Choroid plexus epithelial cell (primary cell): ENCODE measurements at regions not wholly inside any gene's neighbourhood (a gene's known extent, or its start where the extent isn't known, plus 50 kb on each side); places are given as distances from the start of the nearest gene placed in this dataset.

Experiments
- DNase-seq: peaks from one replicate; pipeline ENCODE4 v3.0.0-alpha.2; 2010; ENCODE audit warnings: low read depth
- H3K4me3 ChIP-seq: 2 replicates; pipeline ENCODE4 v1.5.1; 2011; ENCODE audit warnings: low read depth, mild to moderate bottlenecking, control low read depth, low read length, moderate library complexity
- CTCF ChIP-seq: conservative IDR thresholded peaks from 2 replicates; pipeline ENCODE4 v1.5.1; 2011; ENCODE audit warnings: low read depth, mild to moderate bottlenecking, control low read depth, inconsistent platforms, low read length, moderate library complexity

- no peak for DNase-seq
- no peak overlapping the region for H3K4me3 ChIP-seq
- TF ChIP-seq CTCF, result no peak
Measured at GRCh38 chr12:118680356-118680963, 300.9 kb upstream of the SRRM4 start.

DNA sequence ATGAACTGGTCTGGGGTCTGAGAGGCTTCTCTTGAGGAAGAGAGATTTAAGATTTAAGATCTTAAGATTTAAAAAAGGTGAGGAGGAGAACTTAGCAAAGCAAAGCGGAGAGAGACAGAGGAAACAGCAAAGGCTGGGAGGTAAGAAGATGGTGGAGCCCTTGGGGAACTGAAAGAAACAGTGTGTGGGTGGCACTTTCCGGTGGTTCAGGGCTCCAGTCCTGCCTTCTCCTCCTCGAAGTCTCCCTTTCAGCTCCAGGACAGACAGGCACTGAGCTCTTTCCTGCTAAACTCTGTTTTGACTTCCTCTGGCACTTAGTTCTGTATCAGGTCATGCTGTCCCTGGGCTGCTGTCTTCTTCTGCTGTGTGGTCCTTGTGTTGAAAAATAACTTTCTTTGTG lies 298.7 kb upstream of the SRRM4 start:
- no peak overlapping the region for H3K4me3 ChIP-seq
- DNase-seq, result no peak
- TF ChIP-seq CTCF, result no peak

DNA sequence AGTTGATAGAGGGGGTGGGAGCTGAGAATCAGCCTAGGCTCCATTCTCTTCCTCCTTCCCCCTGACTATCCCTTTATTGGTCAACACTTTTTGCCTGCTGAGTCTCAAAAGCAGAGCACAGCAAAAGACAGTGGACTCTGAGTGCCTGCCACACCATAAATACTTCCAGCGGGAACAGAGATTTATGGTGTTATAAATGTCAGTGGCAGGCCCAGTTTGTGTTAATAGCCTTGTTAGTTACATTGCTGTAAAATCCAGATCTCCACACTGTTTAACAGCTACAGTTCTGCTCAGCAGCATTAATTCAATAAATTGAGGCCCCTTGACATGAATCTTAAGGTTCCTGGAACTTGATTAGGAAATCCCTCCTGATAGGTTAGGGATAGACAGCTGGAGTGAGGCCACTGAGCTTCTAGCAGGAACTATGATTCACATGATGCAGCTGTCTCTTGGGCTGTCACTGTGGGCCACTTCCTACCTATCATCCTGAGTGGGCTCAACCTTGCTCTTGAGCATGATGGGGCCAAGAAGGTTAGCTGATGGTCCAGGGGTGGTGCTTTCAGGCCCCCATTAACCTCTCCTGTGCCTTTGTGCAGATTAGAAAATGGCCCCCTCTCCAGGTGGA lies 295.2 kb upstream of the SRRM4 start:
- DNase-seq, result no peak
- H3K4me3 ChIP-seq, result no peak overlapping the region
- TF ChIP-seq CTCF, result no peak

DNA sequence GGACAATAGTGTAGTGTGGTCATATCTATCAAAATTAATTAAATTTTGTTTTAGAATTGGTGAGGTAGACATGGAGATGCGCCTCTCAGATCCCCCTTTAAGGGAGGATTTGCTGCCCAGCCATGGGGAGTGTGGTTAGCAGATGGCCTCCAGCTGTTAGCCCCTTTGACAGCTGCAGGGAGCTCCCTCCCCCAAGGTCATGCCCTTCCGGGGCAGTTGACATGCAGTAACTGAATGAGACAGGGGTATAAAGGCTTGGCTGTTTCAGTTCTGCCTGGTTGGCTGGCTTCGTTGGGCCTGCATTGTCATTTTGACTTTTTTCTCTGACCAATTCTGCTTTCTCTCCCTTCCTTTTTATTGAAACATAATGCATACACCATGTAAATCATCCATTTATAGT lies 291.5 kb upstream of the SRRM4 start:
- H3K4me3 ChIP-seq, result no peak overlapping the region
- no peak for DNase-seq
- no peak for TF ChIP-seq CTCF

- no peak for TF ChIP-seq CTCF
- no peak for DNase-seq
- H3K4me3 ChIP-seq, result no peak overlapping the region
Measured at GRCh38 chr12:118690506-118690905, 290.8 kb upstream of the SRRM4 start.

DNA sequence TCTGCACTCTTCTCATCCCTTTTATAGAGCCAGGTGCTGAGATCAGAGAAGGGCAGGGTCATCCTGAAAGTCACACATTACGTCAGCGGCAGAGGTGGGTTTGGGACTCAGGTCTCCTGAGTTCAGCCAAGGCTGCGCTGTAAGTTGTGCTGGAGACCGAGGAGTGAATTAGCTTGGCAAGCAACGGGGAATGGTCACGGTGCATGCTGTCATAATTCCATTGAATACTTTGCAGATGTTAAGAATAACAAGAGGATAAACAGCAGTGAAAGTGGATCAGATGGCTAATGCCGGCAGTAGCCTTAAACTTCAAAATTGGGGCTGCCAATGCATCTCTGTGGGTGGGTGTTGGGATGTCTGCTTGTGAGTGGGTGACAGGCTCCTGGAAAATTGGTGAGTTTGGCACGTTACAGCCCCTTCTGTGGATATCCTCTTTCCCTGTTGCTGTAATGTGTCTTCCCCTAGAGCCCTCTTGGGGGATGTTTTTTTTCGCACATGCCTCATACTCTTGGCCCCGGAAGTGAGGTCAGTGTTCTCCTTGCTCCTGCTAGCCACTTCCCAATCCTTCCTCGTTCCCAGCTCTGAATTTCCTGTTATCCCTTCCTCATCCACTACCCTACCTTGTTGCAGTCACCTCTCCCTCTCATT lies 287.1 kb upstream of the SRRM4 start:
- no peak overlapping the region for H3K4me3 ChIP-seq
- DNase-seq, result no peak
- TF ChIP-seq CTCF, result no peak
